Psoas muscle (tissue), 7 donors: ENCODE measurements at regions not wholly inside any gene's neighbourhood (a gene's known extent, or its start where the extent isn't known, plus 50 kb on each side); places are given as distances from the start of the nearest gene placed in this dataset.

ENCODE experiments used
- ATAC-seq, 4 donors: fragments of 200-7000 bp; cut with Tn5 transposase; one replicate each; pipeline ENCODE4 v1.9.1; 2020; ENCODE audit warnings: moderate library complexity in 3 of 4, mild to moderate bottlenecking in 2 of 4
- DNase-seq, 2 donors: peaks; one replicate each; pipeline ENCODE4 v3.0.0-alpha.2; 2020
- H3K27ac ChIP-seq: fragments of 200-600 bp; one replicate; pipeline ENCODE4 v1.8.0; 2022
- H3K27me3 ChIP-seq, 3 donors: fragments of 200-600 bp in 1 of 3; one replicate each; pipeline versions ENCODE4 v1.6.1 to v1.8.0; 2013 to 2022; ENCODE audit warnings: low read length in 2 of 3, mild to moderate bottlenecking in 2 of 3, moderate library complexity in 1 of 3; ENCODE audit not compliant: insufficient read depth in 3 of 3
- H3K36me3 ChIP-seq, 2 donors: fragments of 200-600 bp in 1 of 2; one replicate each; pipeline versions ENCODE4 v1.6.1 to v1.8.0; 2013 to 2022; ENCODE audit warnings: low read depth in 1 of 2, mild to moderate bottlenecking in 1 of 2, moderate library complexity in 1 of 2; ENCODE audit not compliant: insufficient read depth in 1 of 2
- H3K4me1 ChIP-seq: fragments of 200-600 bp; one replicate; pipeline ENCODE4 v1.8.0; 2022
- H3K4me3 ChIP-seq: fragments of 200-600 bp; one replicate; pipeline ENCODE4 v1.8.0; 2022; ENCODE audit warnings: mild to moderate bottlenecking
- H3K9me3 ChIP-seq: fragments of 200-600 bp; one replicate; pipeline ENCODE4 v1.8.0; 2022
- CTCF ChIP-seq: fragments of 200-600 bp; IDR thresholded peaks from one replicate; pipeline ENCODE4 v1.8.0; 2022; ENCODE audit warnings: antibody characterized with exemption
- WGBS, 3 donors: extraction: QIAGEN DNeasy Blood & Tissue Kit; methylation state at CpG; one replicate each; pipeline versions ENCODE4 v1.1.6 to v1.1.7; 2013; 5-methylcytosine and 5-hydroxymethylcytosine counted together
- intact Hi-C, 2 donors: fragments of 100-400 bp; cut with DNase I; formaldehyde crosslinking; loops; one replicate each; pipeline versions ENCODE4 v1.11.0 to v1.14.2; 2022
- donor health status: healthy with polysubstance abuse.
- donor health status: DM: no; HTN: no; CAD: no; lungs with moderate emphysema.
- donor health status: Bipolar disorder and iron deficiency.
- donor health status: healthy.
- donor health status: DM: yes; HTN: yes; CAD: no.
- donor health status: DM: no; HTN: no; CAD: no.
- donor health status: DM: yes; HTN: yes; CAD: no.

GRCh38 chr6:98200084-98200483, 634.3 kb upstream of the POU3F2 start:
- TF ChIP-seq CTCF = no peak
- DNase-seq (no peak), ATAC-seq (no peak)
- H3K27ac ChIP-seq = no peak overlapping the region
- H3K4me3 ChIP-seq = no peak overlapping the region
- H3K36me3 ChIP-seq = no peaks in the 10 kb centered on the region
- intact Hi-C loops = no loop called here
- no peaks in the 10 kb centered on the region for H3K4me1 ChIP-seq
- H3K27me3 ChIP-seq = no peaks in the 10 kb centered on the region
- H3K9me3 ChIP-seq = no peaks in the 10 kb centered on the region
- WGBS, 3 donors = 62 to 64% (median 64%) methylated on average over 3 of the region's 3 CpGs

- no peak for TF ChIP-seq CTCF
- WGBS, 3 donors = 52 to 58% (median 55%) methylated on average over 2 of the region's 2 CpGs
- Histone ChIP-seq H3K9me3 (no peaks in the 10 kb centered on the region), H3K4me1 (no peaks in the 10 kb centered on the region), H3K4me3 (no peak overlapping the region), H3K27ac (no peak overlapping the region), H3K27me3 (no peaks in the 10 kb centered on the region), H3K36me3 (no peaks in the 10 kb centered on the region)
- intact Hi-C loops = no loop called here
- ATAC-seq (no peak), DNase-seq (no peak)
Measured at GRCh38 chr6:98203170-98203806, 631.1 kb upstream of the POU3F2 start.

GRCh38 chr6:98212468-98212867, 621.9 kb upstream of the POU3F2 start:
- Histone ChIP-seq H3K36me3 (no peaks in the 10 kb centered on the region), H3K27me3 (no peaks in the 10 kb centered on the region), H3K4me3 (no peak overlapping the region), H3K27ac (no peak overlapping the region), H3K4me1 (no peaks in the 10 kb centered on the region), H3K9me3 (no peaks in the 10 kb centered on the region)
- DNase-seq (no peak), ATAC-seq (no peak)
- no peak for TF ChIP-seq CTCF
- intact Hi-C loops = no loop called here
- WGBS, 3 donors = 75 to 81% (median 79%) methylated on average over 2 of the region's 2 CpGs

GRCh38 chr6:98215531-98215930, 618.8 kb upstream of the POU3F2 start:
- DNase-seq = no peak
- H3K27ac ChIP-seq = no peak overlapping the region
- H3K4me1 ChIP-seq = no peaks in the 10 kb centered on the region
- TF ChIP-seq CTCF = no peak
- no peak overlapping the region for H3K4me3 ChIP-seq
- intact Hi-C loops = no loop called here
- no peak for ATAC-seq
- H3K36me3 ChIP-seq = no peaks in the 10 kb centered on the region
- no peaks in the 10 kb centered on the region for H3K9me3 ChIP-seq
- no peaks in the 10 kb centered on the region for H3K27me3 ChIP-seq

GRCh38 chr6:98230250-98230649, 604.1 kb upstream of the POU3F2 start:
- TF ChIP-seq CTCF = no peak
- Histone ChIP-seq H3K4me1 (no peaks in the 10 kb centered on the region), H3K27me3 (no peaks in the 10 kb centered on the region), H3K9me3 (no peaks in the 10 kb centered on the region), H3K36me3 (no peaks in the 10 kb centered on the region), H3K27ac (no peak overlapping the region), H3K4me3 (no peak overlapping the region)
- DNase-seq = no peak
- 36 to 55% (median 48%) methylated on average over 1 of the region's 1 CpG for WGBS, 3 donors
- intact Hi-C loops = no loop called here
- no peak for ATAC-seq
